K562 (cell line): ENCODE measurements at regions not wholly inside any gene's neighbourhood (a gene's known extent, or its start where the extent isn't known, plus 50 kb on each side); places are given as distances from the start of the nearest gene placed in this dataset.

Experiments
- ATAC-seq: fragments of 200-7000 bp; cut with Tn5 transposase; 3 replicates; pipeline ENCODE4 v1.9.1; 2020; ENCODE audit warnings: moderate library complexity
- BruUV-seq: library from RNA; stranded (reverse); fragments of 400-500 nt; replicated peaks from 2 replicates; lab custom pipeline; 2021; lab: Mats Ljungman, UMichigan
- CTCF ChIA-PET: fragments of 300-600 bp; formaldehyde crosslinking; extraction: SDS; loops from one replicate; lab custom pipeline; 2021; ENCODE audit warnings: low intra/inter-chr PET ratio; lab: Yijun Ruan, JAX
- POLR2A ChIA-PET: fragments of 300-600, 350-650 bp; sonication (Branson Sonifier 250); formaldehyde crosslinking; extraction: SDS; loops from one replicate; lab custom pipeline; 2021; ENCODE audit warnings: antibody characterized with exemption, inconsistent platforms; lab: Yijun Ruan, JAX
- DNase-seq, 4 experiments: peaks; one replicate each; pipeline versions ENCODE4 v3.0.0 to v3.0.0-alpha.2; 2011 to 2018; ENCODE audit warnings: low spot score in 3 of 4, mixed read lengths in 3 of 4; ENCODE audit errors: extremely low read depth in 1 of 4
- FAIRE-seq: peaks from 2 replicates; lab custom pipeline; 2011; peaks lifted over from hg19 to GRCh38; lab: Jason Lieb, UNC
- H2AFZ ChIP-seq: 2 replicates; pipeline ENCODE4 v1.6.0; 2011; ENCODE audit warnings: low read depth, low read length, control low read depth, inconsistent platforms
- H3K27ac ChIP-seq: fragments of 200-600 bp; 3 replicates; pipeline ENCODE4 v1.8.0; 2011; ENCODE audit warnings: low read depth, mild to moderate bottlenecking, control low read depth, inconsistent platforms, low read length, moderate library complexity, mixed read lengths; ENCODE audit errors: extremely low read depth
- H3K27me3 ChIP-seq, 2 experiments: fragments of 300-600 bp in 1 of 2; 2 replicates in 1 of 2; 3 replicates in 1 of 2; pipeline versions ENCODE4 v1.6.0 to v1.8.0; 2011; ENCODE audit warnings: inconsistent platforms in 2 of 2, low read length in 2 of 2, mild to moderate bottlenecking in 1 of 2, mixed read lengths in 1 of 2, moderate library complexity in 1 of 2; ENCODE audit not compliant: control insufficient read depth in 2 of 2, insufficient read depth in 2 of 2
- H3K36me3 ChIP-seq: fragments of 300-600 bp; 3 replicates; pipeline ENCODE4 v1.8.0; 2011; ENCODE audit warnings: mild to moderate bottlenecking, low read length, inconsistent platforms; ENCODE audit not compliant: control insufficient read depth, insufficient read depth
- H3K4me1 ChIP-seq, 2 experiments: fragments of 200-600 bp in 1 of 2; replicated peaks in 1 of 2; 2 replicates in 1 of 2; 3 replicates in 1 of 2; pipeline versions ENCODE4 v1.5.1 to v1.8.0; 2011; ENCODE audit warnings: inconsistent platforms in 2 of 2, low read length in 2 of 2, mild to moderate bottlenecking in 1 of 2, mixed read lengths in 1 of 2, moderate library complexity in 1 of 2; ENCODE audit not compliant: control insufficient read depth in 2 of 2, insufficient read depth in 2 of 2
- H3K4me2 ChIP-seq: 2 replicates; pipeline ENCODE4 v1.6.1; 2011; ENCODE audit warnings: low read length, control low read depth, inconsistent platforms, mixed read lengths; ENCODE audit not compliant: insufficient read depth
- H3K4me3 ChIP-seq: fragments of 200-600 bp; sonication (generic), shearing (Covaris generic); 2 replicates; pipeline ENCODE4 v1.5.1; 2016; ENCODE audit warnings: control low read depth, inconsistent platforms
- H3K79me2 ChIP-seq: fragments of 200-600 bp; 3 replicates; pipeline ENCODE4 v1.8.0; 2011; ENCODE audit warnings: low read length, inconsistent platforms; ENCODE audit not compliant: control insufficient read depth, insufficient read depth
- H3K9ac ChIP-seq, 2 experiments: 2 replicates each; pipeline versions ENCODE4 v1.6.0 to v1.6.1; 2011; ENCODE audit warnings: low read depth in 2 of 2, low read length in 2 of 2, control low read depth in 1 of 2, inconsistent platforms in 1 of 2, mild to moderate bottlenecking in 1 of 2, mixed read lengths in 1 of 2; ENCODE audit not compliant: insufficient read depth in 1 of 2
- H3K9me1 ChIP-seq: one replicate; pipeline ENCODE4 v1.6.0; 2011; ENCODE audit warnings: inconsistent platforms, mild to moderate bottlenecking, low read length, moderate library complexity; ENCODE audit not compliant: control insufficient read depth, insufficient read depth
- H3K9me3 ChIP-seq: replicated peaks from 2 replicates; pipeline ENCODE4 v1.5.1; 2011; ENCODE audit warnings: low read depth, low read length, inconsistent platforms; ENCODE audit not compliant: control insufficient read depth, insufficient read depth
- H4K20me1 ChIP-seq: replicated peaks from 2 replicates; pipeline ENCODE4 v1.6.1; 2011; ENCODE audit warnings: low read length, inconsistent platforms, mixed read lengths; ENCODE audit not compliant: control insufficient read depth, insufficient read depth
- ESRRB ChIP-seq: fragments of 250-450 bp; sonication (Bioruptor Pico); IDR thresholded peaks from 2 replicates; pipeline ENCODE4 v1.5.0; 2020; ENCODE audit warnings: mild to moderate bottlenecking, moderate library complexity, borderline replicate concordance
- MAFF ChIP-seq: IDR thresholded peaks from 2 replicates; pipeline ENCODE4 v1.6.1; 2012; ENCODE audit warnings: low read length, improper control_type of control experiment
- MTA1 ChIP-seq: fragments of 450-650 bp; IDR thresholded peaks from 2 replicates; pipeline ENCODE4 v1.6.1; 2017; ENCODE audit warnings: borderline replicate concordance
- RUNX1 ChIP-seq: sonication (generic); IDR thresholded peaks from 2 replicates; pipeline ENCODE4 v1.6.1; 2016; ENCODE audit warnings: antibody characterized with exemption, low read depth
- SMARCC2 ChIP-seq: fragments of 450-650 bp; IDR thresholded peaks from 2 replicates; pipeline ENCODE4 v1.6.1; 2017; ENCODE audit warnings: antibody characterized with exemption, moderate library complexity, mild to moderate bottlenecking, low read depth
- ZBTB7A ChIP-seq: IDR thresholded peaks from 2 replicates; pipeline ENCODE4 v1.6.1; 2011; ENCODE audit warnings: low read depth, mild to moderate bottlenecking, low read length, moderate library complexity, borderline replicate concordance; ENCODE audit not compliant: control insufficient read depth
- ZNF143 ChIP-seq: sonication (generic); formaldehyde crosslinking; IDR thresholded peaks from 2 replicates; pipeline ENCODE4 v1.9.0; 2022; ENCODE audit warnings: mild to moderate bottlenecking, missing genetic modification reagents
- ZNF586 ChIP-seq: fragments of 450-650 bp; formaldehyde crosslinking; conservative IDR thresholded peaks from 2 replicates; pipeline ENCODE4 v1.4.0; 2020; ENCODE audit warnings: mild to moderate bottlenecking, moderate library complexity
- WGBS: fragments of 100-300 bp; shearing (Covaris generic); methylation state at CpG from one replicate; pipeline ENCODE4 v1.1.6; 2016; ENCODE audit warnings: low coverage, mixed read lengths; ENCODE audit not compliant: insufficient coverage; ENCODE audit errors: missing lambda C conversion rate; 5-methylcytosine and 5-hydroxymethylcytosine counted together
- in situ Hi-C: fragments of 300-500 bp; cut with MboI; formaldehyde crosslinking; loops from 4 replicates; pipeline ENCODE4 v1.15.0; 2018; ENCODE audit warnings: inconsistent platforms, mixed read lengths
- intact Hi-C: fragments of 100-400 bp; cut with micrococcal nuclease; formaldehyde crosslinking; loops from 2 replicates; pipeline ENCODE4 v1.14.2; 2022
- TF ChIP-seq, protein P1 (sequence below): fragments of 450-650 bp; formaldehyde crosslinking; conservative IDR thresholded peaks from 2 replicates; pipeline ENCODE4 v1.4.0; 2022; ENCODE audit warnings: mild to moderate bottlenecking, missing genetic modification characterization
- TF ChIP-seq, protein P2 (sequence below): fragments of 450-650 bp; formaldehyde crosslinking; IDR thresholded peaks from 2 replicates; pipeline ENCODE4 v1.4.0; 2020; ENCODE audit warnings: mild to moderate bottlenecking
- TF ChIP-seq, protein P3 (sequence below): sonication (generic); formaldehyde crosslinking; IDR thresholded peaks from 2 replicates; pipeline ENCODE4 v1.8.1; 2023; ENCODE audit warnings: mild to moderate bottlenecking, missing genetic modification reagents

DNA sequence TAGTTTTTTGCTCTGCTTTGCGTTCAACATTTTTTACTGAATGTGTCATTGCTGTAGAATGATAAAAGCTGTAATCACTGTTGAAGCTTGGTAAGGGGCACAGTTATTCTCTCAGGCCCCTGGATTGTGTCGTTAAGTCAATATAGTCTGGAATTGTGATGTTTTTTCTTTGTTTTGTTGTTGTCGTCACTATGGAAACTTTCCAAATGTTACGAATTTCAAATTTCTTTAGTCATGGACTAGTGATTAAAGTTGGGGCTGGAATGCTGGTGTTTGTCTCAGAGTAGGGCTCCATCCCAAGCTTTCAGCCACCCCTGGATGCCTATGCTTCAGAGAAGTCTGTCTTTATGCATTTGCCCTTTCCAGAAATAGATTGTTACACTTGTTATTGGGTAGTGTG lies 287.2 kb downstream of the CDH19 start:
- intact Hi-C loops = no loop called here
- no peaks in the 10 kb centered on the region for H3K27me3 ChIP-seq
- no peak overlapping the region for H3K27ac ChIP-seq
- H3K9ac ChIP-seq = no peak overlapping the region
- ChIA-PET POLR2A (no interaction called here), CTCF (no interaction called here)
- ATAC-seq (no peak), DNase-seq (no peak), FAIRE-seq (no peak)
- TF ChIP-seq, protein P1, sequence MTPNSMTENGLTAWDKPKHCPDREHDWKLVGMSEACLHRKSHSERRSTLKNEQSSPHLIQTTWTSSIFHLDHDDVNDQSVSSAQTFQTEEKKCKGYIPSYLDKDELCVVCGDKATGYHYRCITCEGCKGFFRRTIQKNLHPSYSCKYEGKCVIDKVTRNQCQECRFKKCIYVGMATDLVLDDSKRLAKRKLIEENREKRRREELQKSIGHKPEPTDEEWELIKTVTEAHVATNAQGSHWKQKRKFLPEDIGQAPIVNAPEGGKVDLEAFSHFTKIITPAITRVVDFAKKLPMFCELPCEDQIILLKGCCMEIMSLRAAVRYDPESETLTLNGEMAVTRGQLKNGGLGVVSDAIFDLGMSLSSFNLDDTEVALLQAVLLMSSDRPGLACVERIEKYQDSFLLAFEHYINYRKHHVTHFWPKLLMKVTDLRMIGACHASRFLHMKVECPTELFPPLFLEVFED (CRISPR knock-in tag) = no peak
- TF ChIP-seq ESRRB (CRISPR knock-in tag) (no peak), ZNF143 (no peak), MAFF (no peak), RUNX1 (no peak), SMARCC2 (no peak), MTA1 (no peak), ZBTB7A (no peak), ZNF586 (no peak)
- TF ChIP-seq, protein P2, sequence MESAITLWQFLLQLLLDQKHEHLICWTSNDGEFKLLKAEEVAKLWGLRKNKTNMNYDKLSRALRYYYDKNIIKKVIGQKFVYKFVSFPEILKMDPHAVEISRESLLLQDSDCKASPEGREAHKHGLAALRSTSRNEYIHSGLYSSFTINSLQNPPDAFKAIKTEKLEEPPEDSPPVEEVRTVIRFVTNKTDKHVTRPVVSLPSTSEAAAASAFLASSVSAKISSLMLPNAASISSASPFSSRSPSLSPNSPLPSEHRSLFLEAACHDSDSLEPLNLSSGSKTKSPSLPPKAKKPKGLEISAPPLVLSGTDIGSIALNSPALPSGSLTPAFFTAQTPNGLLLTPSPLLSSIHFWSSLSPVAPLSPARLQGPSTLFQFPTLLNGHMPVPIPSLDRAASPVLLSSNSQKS (CRISPR knock-in tag) = no peak
- TF ChIP-seq, protein P3, sequence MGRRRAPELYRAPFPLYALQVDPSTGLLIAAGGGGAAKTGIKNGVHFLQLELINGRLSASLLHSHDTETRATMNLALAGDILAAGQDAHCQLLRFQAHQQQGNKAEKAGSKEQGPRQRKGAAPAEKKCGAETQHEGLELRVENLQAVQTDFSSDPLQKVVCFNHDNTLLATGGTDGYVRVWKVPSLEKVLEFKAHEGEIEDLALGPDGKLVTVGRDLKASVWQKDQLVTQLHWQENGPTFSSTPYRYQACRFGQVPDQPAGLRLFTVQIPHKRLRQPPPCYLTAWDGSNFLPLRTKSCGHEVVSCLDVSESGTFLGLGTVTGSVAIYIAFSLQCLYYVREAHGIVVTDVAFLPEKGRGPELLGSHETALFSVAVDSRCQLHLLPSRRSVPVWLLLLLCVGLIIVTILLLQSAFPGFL (CRISPR knock-in tag) = no peak
- H3K9me3 ChIP-seq = no peaks in the 10 kb centered on the region
- H3K36me3 ChIP-seq = no peaks in the 10 kb centered on the region
- H4K20me1 ChIP-seq = no peaks in the 10 kb centered on the region
- H2AFZ ChIP-seq = no peak overlapping the region
- no peaks in the 10 kb centered on the region for H3K79me2 ChIP-seq
- H3K9me1 ChIP-seq = no peaks in the 10 kb centered on the region
- 0% methylated on average over 4 of the region's 4 CpGs for WGBS
- H3K4me2 ChIP-seq = no peak overlapping the region
- no peaks in the 10 kb centered on the region for H3K4me1 ChIP-seq
- BruUV-seq = no TSS peak
- no peak overlapping the region for H3K4me3 ChIP-seq
- in situ Hi-C loops = no loop called here
